H9 (cell line): ENCODE measurements at regions not wholly inside any gene's neighbourhood (a gene's known extent, or its start where the extent isn't known, plus 50 kb on each side); places are given as distances from the start of the nearest gene placed in this dataset.

Experiments used
- DNase-seq: peaks from one replicate; pipeline ENCODE4 v3.0.0-alpha.2; 2017
- H2AFZ ChIP-seq: one replicate; pipeline ENCODE4 v1.6.1; 2013; ENCODE audit warnings: mild to moderate bottlenecking, low read length, control low read depth, moderate library complexity
- H2AK5ac ChIP-seq: 2 replicates; pipeline ENCODE4 v1.6.1; 2013; ENCODE audit warnings: low read length, control low read depth, mixed read lengths; ENCODE audit not compliant: insufficient read length
- H2BK120ac ChIP-seq: one replicate; pipeline ENCODE4 v1.6.1; 2013; ENCODE audit warnings: low read depth, mild to moderate bottlenecking, low read length, control low read depth, inconsistent platforms; ENCODE audit not compliant: poor library complexity, severe bottlenecking
- H2BK12ac ChIP-seq: 2 replicates; pipeline ENCODE4 v1.6.1; 2013; ENCODE audit warnings: low read length, control low read depth, mixed read lengths, low read depth; ENCODE audit not compliant: insufficient read length
- H2BK15ac ChIP-seq: 2 replicates; pipeline ENCODE4 v1.6.1; 2013; ENCODE audit warnings: low read depth, low read length, control low read depth
- H2BK20ac ChIP-seq: one replicate; pipeline ENCODE4 v1.6.1; 2013; ENCODE audit warnings: low read depth, mild to moderate bottlenecking, low read length, control low read depth, inconsistent platforms; ENCODE audit not compliant: poor library complexity, severe bottlenecking
- H2BK5ac ChIP-seq: 2 replicates; pipeline ENCODE4 v1.6.1; 2013; ENCODE audit warnings: low read length, control low read depth, mixed read lengths; ENCODE audit not compliant: insufficient read length
- H3K14ac ChIP-seq: 2 replicates; pipeline ENCODE4 v1.6.1; 2013; ENCODE audit warnings: low read length, control low read depth; ENCODE audit not compliant: insufficient read depth
- H3K18ac ChIP-seq: 2 replicates; pipeline ENCODE4 v1.6.1; 2013; ENCODE audit warnings: low read depth, mild to moderate bottlenecking, mixed read lengths, low read length, control low read depth; ENCODE audit not compliant: insufficient read length
- H3K23ac ChIP-seq: 2 replicates; pipeline ENCODE4 v1.6.1; 2013; ENCODE audit warnings: low read length, control low read depth, mixed read lengths, low read depth; ENCODE audit not compliant: insufficient read length
- H3K23me2 ChIP-seq: 2 replicates; pipeline ENCODE4 v1.6.1; 2013; ENCODE audit warnings: low read depth, mild to moderate bottlenecking, mixed read lengths, low read length, control low read depth; ENCODE audit not compliant: insufficient read length, poor library complexity, severe bottlenecking
- H3K27ac ChIP-seq: 2 replicates; pipeline ENCODE4 v1.5.1; 2013; ENCODE audit warnings: low read length, control low read depth, mixed read lengths, low read depth; ENCODE audit not compliant: insufficient read length
- H3K27me3 ChIP-seq: 2 replicates; pipeline ENCODE4 v1.6.1; 2013; ENCODE audit warnings: low read length, control low read depth, inconsistent platforms; ENCODE audit not compliant: insufficient read depth
- H3K4ac ChIP-seq: 2 replicates; pipeline ENCODE4 v1.6.1; 2013; ENCODE audit warnings: low read depth, mild to moderate bottlenecking, control low read depth, inconsistent platforms, low read length, moderate library complexity
- H3K4me1 ChIP-seq: 2 replicates; pipeline ENCODE4 v1.6.1; 2013; ENCODE audit warnings: low read length, control low read depth, inconsistent platforms; ENCODE audit not compliant: insufficient read depth
- H3K4me2 ChIP-seq: 2 replicates; pipeline ENCODE4 v1.6.1; 2013; ENCODE audit warnings: low read length, control low read depth, mixed read lengths; ENCODE audit not compliant: insufficient read length, insufficient read depth
- H3K56ac ChIP-seq: 2 replicates; pipeline ENCODE4 v1.6.1; 2013; ENCODE audit warnings: low read depth, mild to moderate bottlenecking, mixed read lengths, low read length, control low read depth; ENCODE audit not compliant: insufficient read length
- H3K79me1 ChIP-seq: 2 replicates; pipeline ENCODE4 v1.6.1; 2013; ENCODE audit warnings: low read depth, mild to moderate bottlenecking, moderate library complexity, low read length, control low read depth, inconsistent platforms; ENCODE audit not compliant: insufficient read depth, poor library complexity, severe bottlenecking
- H3K79me2 ChIP-seq: 2 replicates; pipeline ENCODE4 v1.6.1; 2013; ENCODE audit warnings: low read length, control low read depth, inconsistent platforms; ENCODE audit not compliant: insufficient read depth
- H3K9ac ChIP-seq: 2 replicates; pipeline ENCODE4 v1.6.1; 2013; ENCODE audit warnings: low read length, control low read depth, mixed read lengths; ENCODE audit not compliant: insufficient read length; ENCODE audit errors: extremely low read depth
- H3K9me3 ChIP-seq: one replicate; pipeline ENCODE4 v1.6.1; 2013; ENCODE audit warnings: low read depth, low read length, inconsistent platforms; ENCODE audit not compliant: control insufficient read depth
- H3T11ph ChIP-seq: one replicate; pipeline ENCODE4 v1.6.1; 2013; ENCODE audit warnings: mild to moderate bottlenecking, low read length, control low read depth, inconsistent platforms
- H4K20me1 ChIP-seq: one replicate; pipeline ENCODE4 v1.6.1; 2013; ENCODE audit not compliant: control insufficient read depth, insufficient read length, insufficient read depth
- H4K5ac ChIP-seq: 2 replicates; pipeline ENCODE4 v1.6.1; 2013; ENCODE audit warnings: low read depth, mild to moderate bottlenecking, mixed read lengths, low read length, control low read depth; ENCODE audit not compliant: insufficient read length
- H4K8ac ChIP-seq: replicated peaks from 2 replicates; pipeline ENCODE4 v1.6.1; 2013; ENCODE audit warnings: low read length, control low read depth, mixed read lengths, low read depth; ENCODE audit not compliant: insufficient read length
- H4K91ac ChIP-seq: 2 replicates; pipeline ENCODE4 v1.6.1; 2013; ENCODE audit warnings: low read depth, mild to moderate bottlenecking, moderate library complexity, mixed read lengths, low read length, control low read depth; ENCODE audit not compliant: insufficient read length
- H3K27ac Mint-ChIP-seq, 3 experiments: 2 replicates in 2 of 3; 3 replicates in 1 of 3; pipeline ENCODE4 v1.8.0; 2020 to 2021; ENCODE audit warnings: mixed read lengths in 3 of 3, mild to moderate bottlenecking in 1 of 3, moderate library complexity in 1 of 3
- H3K27me3 Mint-ChIP-seq: 2 replicates; pipeline ENCODE4 v1.8.0; 2021; ENCODE audit warnings: low read depth, mild to moderate bottlenecking, moderate library complexity, mixed read lengths
- H3K36me3 Mint-ChIP-seq, 3 experiments: 2 replicates in 2 of 3; 3 replicates in 1 of 3; pipeline ENCODE4 v1.8.0; 2020 to 2021; ENCODE audit warnings: low read depth in 3 of 3, mixed read lengths in 3 of 3; ENCODE audit not compliant: insufficient read depth in 1 of 3
- H3K4me1 Mint-ChIP-seq, 2 experiments: 2 replicates each; pipeline ENCODE4 v1.8.0; 2020; ENCODE audit warnings: mixed read lengths in 2 of 2
- H3K4me3 Mint-ChIP-seq, 2 experiments: 2 replicates in 1 of 2; 3 replicates in 1 of 2; pipeline ENCODE4 v1.8.0; 2020 to 2021; ENCODE audit warnings: mild to moderate bottlenecking in 2 of 2, mixed read lengths in 2 of 2, moderate library complexity in 1 of 2
- H3K9me3 Mint-ChIP-seq, 2 experiments: 2 replicates in 1 of 2; 3 replicates in 1 of 2; pipeline ENCODE4 v1.8.0; 2020; ENCODE audit warnings: mild to moderate bottlenecking in 2 of 2, mixed read lengths in 2 of 2, moderate library complexity in 1 of 2
- CTCF ChIP-seq: fragments of 200-600 bp; sonication (generic); conservative IDR thresholded peaks from 3 replicates; pipeline ENCODE4 v1.8.0; 2021; ENCODE audit warnings: antibody characterized with exemption, mild to moderate bottlenecking
- WGBS: extraction: QIAGEN DNeasy Blood & Tissue Kit; methylation state at CpG from one replicate; pipeline ENCODE4 v1.1.7; 2013; ENCODE audit warnings: missing lambda C conversion rate, low lambda C conversion rate, mixed read lengths; ENCODE audit not compliant: insufficient read length; ENCODE audit errors: extremely low coverage; 5-methylcytosine and 5-hydroxymethylcytosine counted together

- WGBS = no CpG with 5 or more reads among the region's 4 CpGs
- Histone ChIP-seq H3K56ac (no peak overlapping the region), H3K4ac (no peak overlapping the region), H2BK20ac (no peak overlapping the region), H2BK120ac (no peak overlapping the region), H3K9me3 (no peaks in the 10 kb centered on the region), H4K5ac (no peak overlapping the region), H2AK5ac (no peak overlapping the region), H2BK15ac (no peak overlapping the region), H3K4me2 (no peak overlapping the region), H3K23ac (no peak overlapping the region), H4K20me1 (no peaks in the 10 kb centered on the region), H2BK12ac (no peak overlapping the region), H4K8ac (no peak overlapping the region), H3K18ac (no peak overlapping the region), H3K23me2 (no peaks in the 10 kb centered on the region), H3K14ac (no peak overlapping the region), H3K9ac (no peak overlapping the region), H3K27ac (no peak overlapping the region), H3T11ph (no peak overlapping the region), H3K79me1 (no peaks in the 10 kb centered on the region), H3K79me2 (no peaks in the 10 kb centered on the region), H2BK5ac (no peak overlapping the region), H3K27me3 (no peaks in the 10 kb centered on the region), H3K4me1 (no peaks in the 10 kb centered on the region), H4K91ac (no peak overlapping the region), H2AFZ (no peak overlapping the region)
- Mint-ChIP-seq H3K4me1 (no peaks in the 10 kb centered on the region; a peak in 1 of 4 replicates), H3K4me3 (no peak overlapping the region), H3K36me3 (no peaks in the 10 kb centered on the region), H3K27ac (no peak overlapping the region), H3K9me3 (no peaks in the 10 kb centered on the region; a peak in 1 of 5 replicates), H3K27me3 (no peaks in the 10 kb centered on the region)
- no peak for TF ChIP-seq CTCF
- no peak for DNase-seq
Measured at GRCh38 chr15:96672629-96673028, 342.1 kb downstream of the NR2F2 start.
